GM13977 (cell line): ENCODE measurements at regions not wholly inside any gene's neighbourhood (a gene's known extent, or its start where the extent isn't known, plus 50 kb on each side); places are given as distances from the start of the nearest gene placed in this dataset.
A peak's percentile ranks its signal among the peaks of the same experiment; 100 is the strongest.

Source experiments
- DNase-seq: peaks from one replicate; pipeline ENCODE4 v3.0.0; 2012; ENCODE audit warnings: low spot score
- in situ Hi-C: fragments of 300-500 bp; cut with MboI; formaldehyde crosslinking; loops from one replicate; pipeline ENCODE4 v1.12.0; 2022; ENCODE audit warnings: low sequenced_read_pairs, low pct_unique_long_range_greater_than_20kb, mixed read lengths, inconsistent platforms; ENCODE audit not compliant: unreplicated experiment
- TF ChIP-seq, protein P1 (sequence below): IDR thresholded peaks from 2 replicates; pipeline ENCODE4 v1.5.1; 2012; ENCODE audit warnings: mild to moderate bottlenecking, control low read depth; ENCODE audit not compliant: insufficient read depth; ENCODE audit errors: extremely low read depth, missing control alignments

DNA sequence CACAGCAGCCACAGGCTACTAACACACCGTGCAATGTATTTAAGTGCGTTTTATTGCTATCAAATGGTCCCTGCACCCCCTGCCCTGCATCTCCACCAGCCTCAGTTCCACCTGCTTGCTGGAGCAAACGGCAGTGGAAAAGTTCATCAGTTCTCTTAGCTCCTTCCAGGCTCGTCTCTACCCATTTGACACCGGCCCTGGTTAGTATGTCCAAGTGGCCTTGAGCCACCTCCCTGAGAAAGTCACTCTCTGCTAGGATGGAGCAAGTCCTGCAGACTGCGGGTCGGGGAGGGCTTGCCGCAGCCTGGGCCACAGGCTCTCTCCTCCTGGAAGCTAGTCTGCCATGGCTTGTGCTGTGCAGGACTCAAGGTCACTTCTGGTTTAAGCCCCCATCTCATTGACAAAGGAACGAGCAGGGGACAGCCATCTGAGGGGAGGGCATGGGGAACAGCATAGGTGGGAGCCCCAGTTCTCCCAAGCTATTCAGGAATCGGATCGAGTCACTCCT lies 74.9 kb downstream of the RHOB start:
- in situ Hi-C loops = no loop called here
- DNase-seq = no peak
- TF ChIP-seq, protein P1, sequence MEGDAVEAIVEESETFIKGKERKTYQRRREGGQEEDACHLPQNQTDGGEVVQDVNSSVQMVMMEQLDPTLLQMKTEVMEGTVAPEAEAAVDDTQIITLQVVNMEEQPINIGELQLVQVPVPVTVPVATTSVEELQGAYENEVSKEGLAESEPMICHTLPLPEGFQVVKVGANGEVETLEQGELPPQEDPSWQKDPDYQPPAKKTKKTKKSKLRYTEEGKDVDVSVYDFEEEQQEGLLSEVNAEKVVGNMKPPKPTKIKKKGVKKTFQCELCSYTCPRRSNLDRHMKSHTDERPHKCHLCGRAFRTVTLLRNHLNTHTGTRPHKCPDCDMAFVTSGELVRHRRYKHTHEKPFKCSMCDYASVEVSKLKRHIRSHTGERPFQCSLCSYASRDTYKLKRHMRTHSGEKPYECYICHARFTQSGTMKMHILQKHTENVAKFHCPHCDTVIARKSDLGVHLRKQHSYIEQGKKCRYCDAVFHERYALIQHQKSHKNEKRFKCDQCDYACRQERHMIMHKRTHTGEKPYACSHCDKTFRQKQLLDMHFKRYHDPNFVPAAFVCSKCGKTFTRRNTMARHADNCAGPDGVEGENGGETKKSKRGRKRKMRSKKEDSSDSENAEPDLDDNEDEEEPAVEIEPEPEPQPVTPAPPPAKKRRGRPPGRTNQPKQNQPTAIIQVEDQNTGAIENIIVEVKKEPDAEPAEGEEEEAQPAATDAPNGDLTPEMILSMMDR = no peak

DNA sequence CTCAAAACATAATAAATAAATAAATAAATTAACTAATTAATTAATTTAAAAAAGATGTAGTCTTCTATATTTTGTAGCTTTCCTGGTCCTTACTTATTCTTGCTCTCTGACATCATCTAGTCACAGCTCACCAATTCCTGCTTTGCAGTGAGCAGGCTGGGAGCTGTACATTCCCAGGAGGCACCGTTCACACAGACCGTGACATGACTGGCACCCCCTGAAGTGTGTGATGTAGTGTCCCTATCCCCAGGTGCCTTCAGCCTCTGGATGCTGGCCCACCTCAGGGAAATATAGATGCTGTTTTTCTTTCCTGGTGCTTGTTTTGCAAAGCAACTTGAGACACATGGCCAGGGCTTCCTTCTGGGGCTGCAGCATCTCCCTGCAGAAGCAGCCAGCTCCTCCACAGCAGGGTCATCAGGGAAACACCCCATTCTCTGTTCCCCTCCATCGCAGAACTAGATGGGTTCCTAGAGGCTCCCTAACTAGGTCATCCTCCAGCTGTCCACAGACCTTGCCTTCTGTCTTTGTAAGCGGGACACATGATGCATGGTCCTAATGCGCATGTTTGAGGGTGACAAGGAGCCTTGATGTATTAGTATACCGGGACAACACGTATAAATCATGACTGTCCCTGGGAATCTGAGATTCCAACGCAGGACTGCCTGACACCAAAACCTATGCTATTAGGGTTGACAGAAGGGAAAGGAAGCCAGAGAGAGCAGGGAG lies 76.4 kb downstream of the RHOB start:
- TF ChIP-seq, protein P1 = no peak
- in situ Hi-C loops = no loop called here
- DNase-seq = no peak

DNA sequence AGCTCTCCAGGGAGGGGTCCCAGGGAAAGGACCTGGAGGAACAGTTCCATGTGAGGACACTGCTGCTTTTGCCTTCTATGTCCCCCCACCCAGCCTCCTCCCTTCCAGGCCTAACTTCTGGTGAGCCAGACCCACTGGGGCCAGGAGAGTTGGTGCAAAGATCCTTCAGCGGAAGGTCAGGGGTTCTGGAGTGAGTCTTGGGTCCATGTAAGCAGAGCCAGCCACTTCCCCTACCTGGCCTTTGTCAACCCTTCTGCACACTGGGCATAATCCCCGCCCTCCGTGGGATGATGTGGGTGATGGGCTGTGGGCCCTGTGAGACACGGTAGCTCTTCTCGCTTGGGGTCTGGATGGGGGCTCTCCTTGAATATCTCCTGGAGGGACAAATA lies 76.9 kb downstream of the RHOB start:
- in situ Hi-C loops = no loop called here
- TF ChIP-seq, protein P1 = no peak
- no peak for DNase-seq

DNA sequence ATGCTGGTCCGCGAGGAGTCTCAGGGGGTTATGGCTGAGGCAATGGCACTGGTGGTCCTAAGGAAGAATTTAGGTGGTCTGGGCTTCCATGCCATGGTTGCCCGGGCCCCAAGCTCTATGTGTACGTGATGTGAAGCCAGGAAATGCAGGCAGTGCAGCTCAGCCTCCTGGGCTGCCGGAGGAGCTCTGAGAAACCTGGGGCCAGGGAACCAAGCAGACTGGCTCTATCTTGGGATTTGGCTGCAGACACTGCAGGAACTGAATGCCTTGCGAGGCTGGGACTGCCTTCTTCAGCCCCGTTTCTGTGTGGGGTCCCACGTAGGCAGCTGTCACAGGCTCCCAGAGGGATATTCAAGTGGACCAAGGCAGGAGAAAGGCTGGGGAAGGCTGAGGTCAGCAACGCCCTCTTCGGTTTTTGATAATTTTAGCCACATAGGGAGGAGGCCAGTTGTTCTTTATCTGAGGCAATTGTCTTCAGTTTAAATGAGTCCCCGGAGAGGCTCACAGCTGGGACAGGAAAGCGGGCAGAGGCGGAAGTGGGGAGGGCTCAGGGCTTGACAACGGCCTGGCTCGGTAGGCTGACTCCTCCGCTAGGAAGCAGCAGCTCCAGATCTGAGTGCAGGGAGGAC lies 77.7 kb downstream of the RHOB start:
- DNase-seq = peak; percentile 63
- TF ChIP-seq, protein P1 = no peak
- in situ Hi-C loops = no loop called here

DNA sequence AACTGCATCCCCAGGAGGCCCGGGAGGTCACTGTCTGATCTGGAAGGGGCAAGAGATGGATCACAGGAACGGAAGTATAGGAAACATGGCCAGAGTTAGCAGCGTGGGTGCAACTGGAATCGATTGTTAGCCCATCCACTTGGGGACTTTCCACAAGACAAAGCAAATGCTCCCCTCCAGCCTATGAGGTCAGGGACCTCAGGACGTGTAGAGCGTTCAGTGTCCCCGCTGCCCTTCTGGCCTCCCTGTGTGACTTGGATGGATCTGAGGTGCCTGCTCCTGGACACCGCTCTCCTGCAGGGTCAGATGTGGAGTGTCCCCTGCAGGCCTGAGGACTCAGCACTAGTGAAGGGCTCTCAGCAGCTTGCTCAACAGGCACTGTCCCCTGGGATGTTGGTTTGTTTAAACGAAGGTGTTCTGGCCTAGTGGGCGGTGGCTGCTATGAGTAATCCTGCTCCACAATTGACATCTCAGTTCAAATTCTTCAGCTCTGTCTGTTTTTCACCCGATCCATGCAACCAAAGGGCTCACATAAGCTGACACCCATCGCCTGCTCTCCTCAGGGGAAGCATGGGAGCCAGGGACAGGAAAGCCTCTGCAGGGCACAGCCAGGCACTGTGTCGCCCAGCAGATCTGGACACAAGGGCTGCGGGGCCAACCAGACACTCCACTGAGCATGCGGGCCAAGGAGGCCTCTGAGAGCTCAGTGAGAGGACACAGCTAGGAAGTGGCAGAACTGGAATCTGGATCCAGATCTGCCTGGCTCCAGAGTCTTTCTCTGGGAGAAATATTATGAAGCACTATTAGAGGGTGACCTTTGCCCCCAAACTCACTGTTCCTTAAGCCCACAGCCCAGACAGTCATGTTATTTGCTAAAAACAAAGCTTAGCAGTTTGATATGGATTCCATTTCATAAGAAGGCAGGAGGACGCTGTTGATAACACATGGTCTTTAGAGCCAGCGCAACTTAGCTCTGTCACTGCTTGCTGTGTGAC lies 78.5 kb downstream of the RHOB start:
- peak; percentile 78 for DNase-seq
- TF ChIP-seq, protein P1 = no peak
- in situ Hi-C loops = no loop called here

DNA sequence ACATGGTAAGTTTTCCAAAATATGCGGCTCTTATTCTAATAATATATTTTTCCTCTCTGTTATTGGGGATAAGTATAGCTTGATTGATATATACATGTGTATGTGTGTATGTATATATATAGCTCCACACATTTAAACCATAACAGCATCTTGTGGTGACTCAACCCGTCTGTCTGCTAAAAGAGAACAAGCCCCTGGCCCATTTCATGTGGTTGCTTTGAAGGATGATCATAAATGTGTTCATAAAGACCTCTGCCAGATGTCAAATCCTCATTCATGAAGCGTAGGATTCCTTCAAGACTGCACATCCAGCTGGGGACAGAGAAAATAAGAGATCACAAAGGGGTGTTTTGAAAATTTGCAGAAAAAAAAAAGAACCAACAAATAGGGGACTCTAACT lies 79.3 kb downstream of the RHOB start:
- TF ChIP-seq, protein P1 = no peak
- DNase-seq = no peak
- in situ Hi-C loops = no loop called here
